ENCODE measurements at regions not wholly inside any gene's neighbourhood (a gene's known extent, or its start where the extent isn't known, plus 50 kb on each side); places are given as distances from the start of the nearest gene placed in this dataset.

- TF ChIP-seq CTCF (IDR thresholded peaks at IDR 0.05), result no peak
- TF ChIP-seq POLR2AphosphoS5 (IDR thresholded peaks at IDR 0.05), result no peak
- no peak for TF ChIP-seq POLR2A (IDR thresholded peaks at IDR 0.05)
Observed at GRCh38 chr4:98728433-98728832, 70.0 kb upstream of the TSPAN5 start.

Measured in suprapubic skin (tissue), 4 donors.